MM.1S (cell line): ENCODE measurements at regions not wholly inside any gene's neighbourhood (a gene's known extent, or its start where the extent isn't known, plus 50 kb on each side); places are given as distances from the start of the nearest gene placed in this dataset.

ENCODE experiments used
- CTCF ChIP-seq: fragments of 300-600 bp; sonication (generic); IDR thresholded peaks from 2 replicates; pipeline ENCODE4 v1.5.1; 2016; ENCODE audit warnings: antibody characterized with exemption, low read length, mixed read lengths
- EZH2 ChIP-seq: fragments of 300-600 bp; sonication (generic); optimal IDR thresholded peaks from 2 replicates; pipeline ENCODE3; 2017; ENCODE audit warnings: low read depth, mild to moderate bottlenecking, antibody characterized with exemption, low read length, mixed read lengths
- EZH2phosphoT487 ChIP-seq: fragments of 300-600 bp; sonication (generic); IDR thresholded peaks from 2 replicates; pipeline ENCODE4 v1.6.1; 2018; ENCODE audit warnings: antibody characterized with exemption, low read length

GRCh38 chr1:70888722-70889121, 158.9 kb downstream of the PTGER3 start:
- no peak for TF ChIP-seq EZH2phosphoT487
- no peak for TF ChIP-seq CTCF
- no peak for TF ChIP-seq EZH2
